IPS-NIHi7 (cell line): ENCODE measurements at regions not wholly inside any gene's neighbourhood (a gene's known extent, or its start where the extent isn't known, plus 50 kb on each side); places are given as distances from the start of the nearest gene placed in this dataset.

ENCODE experiments used
- DNase-seq: peaks from one replicate; pipeline ENCODE4 v3.0.0; 2012; ENCODE audit warnings: mixed read lengths; ENCODE audit errors: extremely low spot score

- DNase-seq: no peak
Measured at GRCh38 chrX:78493180-78493579, 165.8 kb upstream of the CYSLTR1 start.

- no peak for DNase-seq
Measured at GRCh38 chrX:78476701-78477100, 149.3 kb upstream of the CYSLTR1 start.

DNA sequence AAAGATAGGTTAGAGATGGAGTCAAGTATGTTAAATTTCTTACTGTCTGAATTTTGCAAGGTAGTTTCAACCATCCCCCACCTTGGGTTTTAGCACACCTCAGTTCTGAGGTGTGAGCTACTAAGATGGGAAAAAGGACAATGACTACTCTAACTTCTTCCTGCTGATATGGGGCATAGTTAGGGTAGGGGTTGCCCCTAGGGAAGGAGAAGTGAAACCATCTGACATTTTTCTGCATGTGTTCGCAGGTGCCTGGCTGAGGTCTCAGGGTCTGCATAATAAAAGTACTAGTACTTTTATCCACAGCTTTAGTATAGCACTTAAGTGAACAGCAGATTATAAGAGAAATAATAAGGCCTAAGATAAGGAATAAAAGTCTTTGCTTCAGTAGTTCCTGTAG is 129.5 kb upstream of the CYSLTR1 start:
- DNase-seq: no peak

DNA sequence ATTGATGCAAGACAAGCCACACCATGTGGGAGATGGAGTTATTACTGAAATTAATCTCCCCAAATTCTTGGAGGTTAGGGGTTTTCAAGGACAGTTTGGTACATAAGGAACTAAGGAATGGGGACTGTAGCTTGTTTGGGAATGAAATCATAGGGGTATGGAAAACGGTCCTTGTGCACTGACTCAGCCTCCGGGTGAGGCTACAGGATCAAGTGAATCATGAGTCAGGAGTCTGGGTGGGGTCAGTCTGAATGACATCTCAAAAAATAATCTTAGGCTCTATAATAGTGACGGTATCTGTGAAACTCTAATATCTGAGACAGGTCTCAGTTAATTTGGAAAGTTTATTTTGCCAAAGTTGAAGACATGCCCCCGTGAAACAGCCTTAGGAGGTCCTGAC is 128.5 kb upstream of the CYSLTR1 start:
- DNase-seq: no peak

DNA sequence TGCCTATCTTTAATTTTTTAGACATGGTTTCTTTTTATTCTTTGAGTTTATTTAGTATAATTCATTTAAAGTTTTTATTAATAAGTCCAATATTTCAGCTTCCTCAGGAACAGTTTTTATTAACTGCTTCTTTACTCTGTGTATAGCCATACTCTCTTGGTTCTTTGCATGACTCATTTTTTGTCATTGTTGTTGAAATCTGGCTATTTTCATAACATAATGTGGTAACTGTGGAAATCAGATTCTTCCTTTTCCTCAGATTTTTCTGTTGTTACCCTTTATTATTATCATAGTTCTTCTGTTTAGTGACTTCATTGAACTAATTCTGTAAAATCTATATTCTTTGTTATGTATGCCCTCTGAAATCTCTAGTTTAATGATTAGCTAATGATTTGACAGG is 124.9 kb upstream of the CYSLTR1 start:
- DNase-seq: no peak

DNA sequence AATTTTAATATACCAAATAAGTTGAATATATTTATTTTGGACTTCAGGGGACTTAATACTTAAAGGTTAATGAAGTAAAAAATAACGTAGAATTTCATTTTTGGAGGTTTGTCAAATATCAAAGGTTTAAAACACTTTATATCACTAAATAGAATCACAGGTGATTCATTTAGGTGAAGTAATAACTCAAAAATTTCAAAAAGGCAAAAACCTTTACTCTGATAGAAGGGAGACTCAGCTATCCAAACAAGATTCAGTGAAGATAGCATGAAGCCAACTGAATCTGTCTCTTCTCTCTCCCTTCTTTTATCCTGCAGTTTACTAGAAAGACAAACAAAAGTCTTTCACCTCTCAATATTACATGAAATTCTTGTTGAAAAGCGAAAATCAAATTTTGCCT is 110.2 kb upstream of the CYSLTR1 start:
- DNase-seq: no peak

DNA sequence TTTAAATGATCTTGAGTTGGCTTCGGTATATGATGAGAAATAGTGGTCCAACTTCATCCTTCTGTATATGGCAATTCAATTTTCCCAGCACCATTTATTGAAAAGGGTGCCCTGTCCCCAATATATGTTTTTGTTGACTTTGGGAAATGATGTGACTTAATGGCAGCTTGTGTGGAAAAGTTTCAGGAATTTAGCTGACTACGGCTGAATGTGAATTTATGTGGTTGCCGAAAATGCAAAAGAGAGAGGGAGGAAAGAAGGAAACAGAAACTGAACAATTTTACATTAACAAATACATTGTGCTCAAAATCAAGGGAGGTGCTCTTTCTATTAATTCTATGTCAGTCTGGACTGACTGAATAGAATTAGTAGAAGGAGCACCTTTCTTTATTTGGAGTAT is 101.8 kb upstream of the CYSLTR1 start:
- DNase-seq: no peak

- DNase-seq: no peak
Measured at GRCh38 chrX:78388663-78389062, 61.3 kb upstream of the CYSLTR1 start.

GRCh38 chrX:78387364-78387763 is 60.0 kb upstream of the CYSLTR1 start:
- DNase-seq: no peak

GRCh38 chrX:78384486-78384885 is 57.1 kb upstream of the CYSLTR1 start:
- no peak for DNase-seq

DNA sequence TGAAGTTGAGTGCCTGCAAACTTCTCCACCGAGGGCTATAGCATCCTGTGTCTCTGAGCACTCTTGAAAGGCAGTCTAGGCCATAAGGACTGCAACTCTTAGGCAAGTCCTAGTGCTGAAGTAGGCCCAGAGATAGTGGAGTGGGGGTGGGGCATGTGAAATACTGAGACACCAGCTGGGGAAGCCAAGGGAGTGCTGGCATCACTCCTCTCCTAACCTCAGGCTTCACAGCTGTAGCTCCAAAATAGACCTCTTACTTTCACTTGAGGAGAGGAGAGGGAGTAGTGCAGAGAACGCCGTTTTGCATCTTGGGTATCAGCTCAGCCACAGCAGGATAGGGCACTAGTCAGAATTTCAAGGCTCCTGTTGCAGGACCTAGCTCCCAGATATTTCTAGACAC is 56.2 kb upstream of the CYSLTR1 start:
- no peak for DNase-seq

GRCh38 chrX:78378476-78379115 is 51.2 kb upstream of the CYSLTR1 start:
- DNase-seq: no peak
